SK-N-MC (cell line): ENCODE measurements at regions not wholly inside any gene's neighbourhood (a gene's known extent, or its start where the extent isn't known, plus 50 kb on each side); places are given as distances from the start of the nearest gene placed in this dataset.

Experiments
- DNase-seq: peaks from one replicate; pipeline ENCODE4 v3.0.0-alpha.2; 2011; ENCODE audit warnings: low read depth, low spot score
- H3K27ac ChIP-seq: fragments of 200-600 bp; sonication (generic); 2 replicates; pipeline ENCODE4 v1.5.1; 2016; ENCODE audit warnings: mixed run types
- H3K36me3 ChIP-seq: fragments of 200-600 bp; sonication (generic); 2 replicates; pipeline ENCODE4 v1.6.1; 2017; ENCODE audit warnings: antibody characterized with exemption, low read length, mixed read lengths; ENCODE audit not compliant: insufficient read depth
- H3K4me3 ChIP-seq: fragments of 200-600 bp; sonication (generic); 2 replicates; pipeline ENCODE4 v1.5.1; 2016
- H3K9ac ChIP-seq: fragments of 200-600 bp; sonication (generic); 2 replicates; pipeline ENCODE4 v1.8.0; 2017; ENCODE audit warnings: mixed run types, mixed read lengths; ENCODE audit not compliant: insufficient read length
- H3K9me3 ChIP-seq: fragments of 200-600 bp; sonication (generic); 2 replicates; pipeline ENCODE4 v1.6.1; 2017; ENCODE audit warnings: low read depth, mild to moderate bottlenecking, antibody characterized with exemption, low read length, moderate library complexity, mixed read lengths
- EZH2 ChIP-seq: fragments of 200-600 bp; sonication (generic); IDR thresholded peaks from one replicate; pipeline ENCODE4 v1.6.1; 2017; ENCODE audit warnings: antibody characterized with exemption
- FOXP2 ChIP-seq: optimal IDR thresholded peaks from 2 replicates; pipeline ENCODE3; 2011; ENCODE audit warnings: mild to moderate bottlenecking, moderate library complexity; ENCODE audit not compliant: insufficient read depth; ENCODE audit errors: extremely low read length, control extremely low read depth
- POLR2AphosphoS5 ChIP-seq: IDR thresholded peaks from 2 replicates; pipeline ENCODE4 v1.6.1; 2012; ENCODE audit warnings: mild to moderate bottlenecking, low read depth, low read length, borderline replicate concordance

- TF ChIP-seq FOXP2 (no peak), EZH2 (no peak), POLR2AphosphoS5 (no peak)
- Histone ChIP-seq H3K9me3 (no peaks in the 10 kb centered on the region), H3K4me3 (no peak overlapping the region), H3K9ac (no peak overlapping the region), H3K27ac (no peak overlapping the region), H3K36me3 (no peaks in the 10 kb centered on the region)
- no peak for DNase-seq
These were observed 361.5 kb upstream of the PTCHD4 start for GRCh38 chr6:48472535-48472934.

- Histone ChIP-seq H3K27ac (no peak overlapping the region), H3K9ac (no peak overlapping the region), H3K4me3 (no peak overlapping the region), H3K9me3 (no peaks in the 10 kb centered on the region), H3K36me3 (no peaks in the 10 kb centered on the region)
- TF ChIP-seq POLR2AphosphoS5 = no peak
- TF ChIP-seq FOXP2 = no peak
- TF ChIP-seq EZH2 = no peak
- no peak for DNase-seq
These were observed 361.1 kb upstream of the PTCHD4 start for GRCh38 chr6:48472091-48472490.

GRCh38 chr6:48471326-48471725, 360.3 kb upstream of the PTCHD4 start:
- Histone ChIP-seq H3K9me3 (no peaks in the 10 kb centered on the region), H3K4me3 (no peak overlapping the region), H3K9ac (no peak overlapping the region), H3K36me3 (no peaks in the 10 kb centered on the region), H3K27ac (no peak overlapping the region)
- DNase-seq = no peak
- no peak for TF ChIP-seq EZH2
- no peak for TF ChIP-seq FOXP2
- no peak for TF ChIP-seq POLR2AphosphoS5

GRCh38 chr6:48449002-48449401, 338.0 kb upstream of the PTCHD4 start:
- no peak for TF ChIP-seq POLR2AphosphoS5
- Histone ChIP-seq H3K9me3 (no peaks in the 10 kb centered on the region), H3K27ac (no peak overlapping the region), H3K9ac (no peak overlapping the region), H3K4me3 (no peak overlapping the region), H3K36me3 (no peaks in the 10 kb centered on the region)
- DNase-seq = no peak

- no peak for TF ChIP-seq EZH2
- no peak for TF ChIP-seq FOXP2
- no peak for TF ChIP-seq POLR2AphosphoS5
These were observed 336.3 kb upstream of the PTCHD4 start for GRCh38 chr6:48447251-48447650.

GRCh38 chr6:48429610-48430009, 318.6 kb upstream of the PTCHD4 start:
- no peak for DNase-seq
- Histone ChIP-seq H3K27ac (no peak overlapping the region; the same call in 1 of the 2 replicates), H3K9ac (no peak overlapping the region), H3K4me3 (no peak overlapping the region), H3K9me3 (no peaks in the 10 kb centered on the region), H3K36me3 (no peaks in the 10 kb centered on the region)
- TF ChIP-seq POLR2AphosphoS5 (no peak), EZH2 (no peak), FOXP2 (no peak)

More at GRCh38 chr6:48447251-48447650, 336.3 kb upstream of the PTCHD4 start:
- no peaks in the 10 kb centered on the region for H3K36me3 ChIP-seq
- no peak for DNase-seq
- H3K9ac ChIP-seq = no peak overlapping the region
- H3K9me3 ChIP-seq = no peaks in the 10 kb centered on the region
- no peak overlapping the region for H3K27ac ChIP-seq
- H3K4me3 ChIP-seq = no peak overlapping the region

- no peak overlapping the region for H3K9ac ChIP-seq
- no peaks in the 10 kb centered on the region for H3K36me3 ChIP-seq
- no peak overlapping the region for H3K4me3 ChIP-seq
- DNase-seq = no peak
- no peaks in the 10 kb centered on the region for H3K9me3 ChIP-seq
- TF ChIP-seq POLR2AphosphoS5 = no peak
- H3K27ac ChIP-seq = no peak overlapping the region
These were observed 318.0 kb upstream of the PTCHD4 start for GRCh38 chr6:48429021-48429420.

GRCh38 chr6:48426636-48427035, 315.6 kb upstream of the PTCHD4 start:
- H3K9me3 ChIP-seq = no peaks in the 10 kb centered on the region
- no peaks in the 10 kb centered on the region for H3K36me3 ChIP-seq
- TF ChIP-seq EZH2 (no peak), POLR2AphosphoS5 (no peak), FOXP2 (no peak)
- no peak overlapping the region for H3K4me3 ChIP-seq
- H3K27ac ChIP-seq = no peak overlapping the region
- H3K9ac ChIP-seq = no peak overlapping the region
- no peak for DNase-seq

- no peak for DNase-seq
- H3K4me3 ChIP-seq = no peak overlapping the region
- TF ChIP-seq EZH2 (no peak), POLR2AphosphoS5 (no peak), FOXP2 (no peak)
- H3K9ac ChIP-seq = no peak overlapping the region
- H3K27ac ChIP-seq = no peak overlapping the region
- H3K36me3 ChIP-seq = no peaks in the 10 kb centered on the region
- H3K9me3 ChIP-seq = no peaks in the 10 kb centered on the region
These were observed 312.8 kb upstream of the PTCHD4 start for GRCh38 chr6:48423640-48424365.
